Esophagus muscularis mucosa (tissue), 4 donors: ENCODE measurements at regions not wholly inside any gene's neighbourhood (a gene's known extent, or its start where the extent isn't known, plus 50 kb on each side); places are given as distances from the start of the nearest gene placed in this dataset.

Experiments
- EP300 ChIP-seq: sonication (generic); formaldehyde crosslinking; IDR thresholded peaks from one replicate; pipeline ENCODE4 v1.6.1; 2017; ENCODE audit warnings: antibody characterized with exemption
- POLR2A ChIP-seq: fragments of 450-650 bp; IDR thresholded peaks from one replicate; pipeline ENCODE4 v1.6.1; 2017; ENCODE audit warnings: antibody characterized with exemption, moderate library complexity, mild to moderate bottlenecking, low read depth
- POLR2AphosphoS5 ChIP-seq, 2 donors: sonication (generic); formaldehyde crosslinking; IDR thresholded peaks; one replicate each; pipeline ENCODE4 v1.6.1; 2017; ENCODE audit warnings: antibody characterized with exemption in 2 of 2
- TF ChIP-seq, protein P1 (sequence below), 3 experiments: fragments of 200-600 bp in 2 of 3; fragments of 450-650 bp in 1 of 3; sonication (generic) in 2 of 3; IDR thresholded peaks; one replicate each; pipeline ENCODE4 v1.5.1; 2017 to 2019; ENCODE audit warnings: antibody characterized with exemption in 3 of 3, mild to moderate bottlenecking in 2 of 3, moderate library complexity in 1 of 3

DNA sequence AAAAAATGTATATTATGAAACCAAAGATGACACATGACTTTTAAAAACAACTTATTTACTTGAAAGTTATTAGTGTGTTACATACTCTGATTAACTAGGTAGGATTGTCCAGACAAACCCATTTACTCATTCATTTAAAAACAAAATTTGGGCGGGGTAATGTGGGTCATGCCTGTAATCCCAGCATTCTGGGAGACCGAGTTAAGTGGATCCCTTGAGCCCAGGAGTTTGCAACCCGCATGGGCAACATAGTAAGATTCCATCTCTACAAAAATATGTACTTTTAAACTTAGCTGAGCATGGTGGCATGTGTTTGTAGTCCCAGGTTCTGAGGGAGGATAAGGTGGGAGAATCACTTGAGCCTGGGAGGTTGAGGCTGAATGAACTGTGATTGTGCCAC is 1414.7 kb downstream of the PLA2G4A start:
- TF ChIP-seq, protein P1, sequence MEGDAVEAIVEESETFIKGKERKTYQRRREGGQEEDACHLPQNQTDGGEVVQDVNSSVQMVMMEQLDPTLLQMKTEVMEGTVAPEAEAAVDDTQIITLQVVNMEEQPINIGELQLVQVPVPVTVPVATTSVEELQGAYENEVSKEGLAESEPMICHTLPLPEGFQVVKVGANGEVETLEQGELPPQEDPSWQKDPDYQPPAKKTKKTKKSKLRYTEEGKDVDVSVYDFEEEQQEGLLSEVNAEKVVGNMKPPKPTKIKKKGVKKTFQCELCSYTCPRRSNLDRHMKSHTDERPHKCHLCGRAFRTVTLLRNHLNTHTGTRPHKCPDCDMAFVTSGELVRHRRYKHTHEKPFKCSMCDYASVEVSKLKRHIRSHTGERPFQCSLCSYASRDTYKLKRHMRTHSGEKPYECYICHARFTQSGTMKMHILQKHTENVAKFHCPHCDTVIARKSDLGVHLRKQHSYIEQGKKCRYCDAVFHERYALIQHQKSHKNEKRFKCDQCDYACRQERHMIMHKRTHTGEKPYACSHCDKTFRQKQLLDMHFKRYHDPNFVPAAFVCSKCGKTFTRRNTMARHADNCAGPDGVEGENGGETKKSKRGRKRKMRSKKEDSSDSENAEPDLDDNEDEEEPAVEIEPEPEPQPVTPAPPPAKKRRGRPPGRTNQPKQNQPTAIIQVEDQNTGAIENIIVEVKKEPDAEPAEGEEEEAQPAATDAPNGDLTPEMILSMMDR (IDR thresholded peaks at IDR 0.05), result no peak
- TF ChIP-seq POLR2AphosphoS5 (IDR thresholded peaks at IDR 0.05) (no peak), POLR2A (no peak), EP300 (no peak)
